Progenitor cell of endocrine pancreas (in vitro differentiated cells): ENCODE measurements at regions not wholly inside any gene's neighbourhood (a gene's known extent, or its start where the extent isn't known, plus 50 kb on each side); places are given as distances from the start of the nearest gene placed in this dataset.

ENCODE experiments used
- DNase-seq: peaks from one replicate; pipeline ENCODE4 v3.0.0; 2021; ENCODE audit warnings: low spot score; ENCODE audit not compliant: unreplicated experiment
- H3K27ac Mint-ChIP-seq: 2 replicates; pipeline ENCODE4 v1.8.0; 2021; ENCODE audit warnings: mild to moderate bottlenecking, moderate library complexity, mixed read lengths
- H3K27me3 Mint-ChIP-seq: 2 replicates; pipeline ENCODE4 v1.8.0; 2021; ENCODE audit warnings: mixed read lengths
- H3K36me3 Mint-ChIP-seq: 2 replicates; pipeline ENCODE4 v1.8.0; 2022; ENCODE audit warnings: mixed read lengths; ENCODE audit not compliant: insufficient read depth
- H3K4me1 Mint-ChIP-seq: 2 replicates; pipeline ENCODE4 v1.8.0; 2021; ENCODE audit warnings: low read depth, mixed read lengths
- H3K4me3 Mint-ChIP-seq: 2 replicates; pipeline ENCODE4 v1.8.0; 2021; ENCODE audit warnings: low read depth, mild to moderate bottlenecking, moderate library complexity, mixed read lengths
- H3K9me3 Mint-ChIP-seq: 2 replicates; pipeline ENCODE4 v1.8.0; 2021; ENCODE audit warnings: low read depth, mixed read lengths
- TF ChIP-seq, protein P1 (sequence below): fragments of 200-600 bp; sonication (generic); IDR thresholded peaks from one replicate; pipeline ENCODE4 v1.5.0; 2021; ENCODE audit warnings: antibody characterized with exemption, mild to moderate bottlenecking; ENCODE audit not compliant: unreplicated experiment

DNA sequence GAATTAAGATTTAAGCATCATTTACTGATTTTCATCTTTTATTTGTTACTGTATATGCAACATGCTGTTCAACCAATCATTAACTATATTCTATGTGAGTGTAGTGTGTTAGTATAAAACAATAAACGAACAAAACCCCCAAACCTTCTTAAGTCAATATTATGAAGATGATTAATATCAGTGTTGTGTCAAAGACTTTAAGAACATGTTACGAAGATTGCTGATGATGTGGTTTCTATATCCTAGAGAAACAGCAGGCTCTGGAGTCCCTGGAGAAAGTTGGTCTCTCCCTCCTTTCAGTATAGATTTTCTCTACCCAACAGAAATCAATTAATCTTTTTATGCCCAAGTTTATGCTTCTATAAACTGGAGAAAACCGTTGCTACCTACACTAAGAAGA is 393.8 kb upstream of the HSF2 start:
- Mint-ChIP-seq H3K4me3 (no peak overlapping the region), H3K27me3 (peaks cover 5% of the 10 kb centered on the region), H3K27ac (no peak overlapping the region), H3K4me1 (peaks cover 7% of the 10 kb centered on the region), H3K36me3 (no peaks in the 10 kb centered on the region), H3K9me3 (no peaks in the 10 kb centered on the region)
- no peak for DNase-seq
- TF ChIP-seq, protein P1, sequence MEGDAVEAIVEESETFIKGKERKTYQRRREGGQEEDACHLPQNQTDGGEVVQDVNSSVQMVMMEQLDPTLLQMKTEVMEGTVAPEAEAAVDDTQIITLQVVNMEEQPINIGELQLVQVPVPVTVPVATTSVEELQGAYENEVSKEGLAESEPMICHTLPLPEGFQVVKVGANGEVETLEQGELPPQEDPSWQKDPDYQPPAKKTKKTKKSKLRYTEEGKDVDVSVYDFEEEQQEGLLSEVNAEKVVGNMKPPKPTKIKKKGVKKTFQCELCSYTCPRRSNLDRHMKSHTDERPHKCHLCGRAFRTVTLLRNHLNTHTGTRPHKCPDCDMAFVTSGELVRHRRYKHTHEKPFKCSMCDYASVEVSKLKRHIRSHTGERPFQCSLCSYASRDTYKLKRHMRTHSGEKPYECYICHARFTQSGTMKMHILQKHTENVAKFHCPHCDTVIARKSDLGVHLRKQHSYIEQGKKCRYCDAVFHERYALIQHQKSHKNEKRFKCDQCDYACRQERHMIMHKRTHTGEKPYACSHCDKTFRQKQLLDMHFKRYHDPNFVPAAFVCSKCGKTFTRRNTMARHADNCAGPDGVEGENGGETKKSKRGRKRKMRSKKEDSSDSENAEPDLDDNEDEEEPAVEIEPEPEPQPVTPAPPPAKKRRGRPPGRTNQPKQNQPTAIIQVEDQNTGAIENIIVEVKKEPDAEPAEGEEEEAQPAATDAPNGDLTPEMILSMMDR: no peak

DNA sequence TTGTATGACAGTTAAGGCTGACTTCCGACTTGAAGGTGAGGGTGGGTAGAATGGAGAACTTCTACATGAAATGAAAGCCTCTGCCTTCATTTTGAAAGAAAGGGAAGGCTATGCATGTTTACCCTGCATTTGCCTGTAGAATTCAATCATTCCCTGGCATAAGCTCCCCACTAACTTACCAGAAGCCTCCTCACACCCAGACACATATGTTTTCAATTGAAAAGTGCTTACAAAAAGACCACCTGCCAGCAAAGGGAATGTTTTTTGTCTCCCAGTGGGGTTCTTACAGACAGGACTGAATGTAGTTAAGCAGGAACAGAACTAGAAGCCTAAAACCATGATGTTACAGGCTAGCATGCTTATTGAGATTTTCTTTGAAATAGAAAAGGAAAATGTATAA is 392.1 kb upstream of the HSF2 start:
- Mint-ChIP-seq H3K9me3 (no peaks in the 10 kb centered on the region), H3K4me3 (no peak overlapping the region), H3K27me3 (peaks cover 5% of the 10 kb centered on the region), H3K27ac (no peak overlapping the region), H3K36me3 (no peaks in the 10 kb centered on the region), H3K4me1 (peaks cover 7% of the 10 kb centered on the region)
- TF ChIP-seq, protein P1: no peak
- DNase-seq: no peak

DNA sequence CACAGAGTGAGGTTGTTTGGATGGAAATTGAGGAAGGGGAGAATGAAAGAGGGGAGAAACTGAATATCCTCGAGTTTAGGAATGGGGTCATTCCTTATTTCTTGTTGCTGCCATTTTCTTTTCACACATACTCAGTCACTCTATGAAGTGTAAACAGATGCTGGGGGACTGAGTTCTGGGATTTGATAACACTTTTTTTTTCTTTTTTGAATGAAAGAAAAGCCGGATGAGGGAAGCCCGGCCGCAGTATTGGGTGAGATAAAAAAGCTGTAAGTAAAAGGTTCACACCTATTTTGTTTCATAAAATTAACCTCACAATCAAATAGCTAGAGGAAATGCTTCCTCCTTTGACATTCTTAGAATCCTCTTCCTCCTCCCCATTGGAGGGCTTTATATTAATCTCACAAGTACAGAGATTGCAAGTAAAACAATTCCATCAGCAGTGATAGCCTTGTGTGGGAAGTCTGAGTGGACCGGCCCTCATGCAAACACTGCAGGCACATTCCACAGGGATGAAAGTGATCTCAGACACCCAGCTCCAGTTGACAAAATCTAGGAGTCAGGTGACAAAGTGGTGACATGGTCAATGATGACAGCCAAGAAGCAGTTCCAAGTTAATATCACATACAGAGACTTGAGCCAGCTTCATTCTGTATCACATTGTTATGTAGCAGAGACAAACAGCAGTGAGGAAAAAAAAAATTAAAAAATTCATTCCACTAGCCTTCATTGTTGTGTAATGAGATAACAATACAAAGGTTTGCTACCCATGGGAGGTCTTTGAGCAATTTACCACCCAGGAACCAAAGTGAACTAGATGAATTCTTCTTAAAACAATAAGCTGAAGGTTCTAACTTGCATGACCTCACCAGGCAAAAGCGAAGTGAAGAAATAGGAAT is 391.1 kb upstream of the HSF2 start:
- peaks cover 5% of the 10 kb centered on the region for H3K27me3 Mint-ChIP-seq
- no peak for DNase-seq
- H3K27ac Mint-ChIP-seq: no peak overlapping the region
- H3K4me1 Mint-ChIP-seq: peaks cover 7% of the 10 kb centered on the region
- TF ChIP-seq, protein P1: no peak
- H3K36me3 Mint-ChIP-seq: no peaks in the 10 kb centered on the region
- no peak overlapping the region for H3K4me3 Mint-ChIP-seq
- no peaks in the 10 kb centered on the region for H3K9me3 Mint-ChIP-seq

DNA sequence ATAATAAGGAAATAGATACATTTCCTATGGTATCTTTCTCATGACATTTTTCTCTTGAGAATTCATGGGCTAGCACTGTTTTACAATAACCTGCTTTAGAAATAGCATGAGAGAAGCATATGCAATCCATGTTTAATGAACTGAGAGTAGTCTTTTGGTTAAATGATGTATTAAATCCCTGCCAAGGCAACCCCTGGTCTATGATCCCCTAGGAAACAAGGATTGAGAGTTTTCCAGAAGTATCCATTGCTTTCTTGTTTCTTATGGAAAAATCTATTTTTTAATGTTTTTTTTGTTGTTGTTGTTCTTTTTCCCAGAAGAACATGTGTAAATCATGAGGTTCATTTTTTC is 390.5 kb upstream of the HSF2 start:
- H3K27ac Mint-ChIP-seq: no peak overlapping the region
- H3K27me3 Mint-ChIP-seq: peaks cover 5% of the 10 kb centered on the region
- H3K36me3 Mint-ChIP-seq: no peaks in the 10 kb centered on the region
- peaks cover 7% of the 10 kb centered on the region for H3K4me1 Mint-ChIP-seq
- no peaks in the 10 kb centered on the region for H3K9me3 Mint-ChIP-seq
- TF ChIP-seq, protein P1: no peak
- DNase-seq: no peak
- H3K4me3 Mint-ChIP-seq: no peak overlapping the region

DNA sequence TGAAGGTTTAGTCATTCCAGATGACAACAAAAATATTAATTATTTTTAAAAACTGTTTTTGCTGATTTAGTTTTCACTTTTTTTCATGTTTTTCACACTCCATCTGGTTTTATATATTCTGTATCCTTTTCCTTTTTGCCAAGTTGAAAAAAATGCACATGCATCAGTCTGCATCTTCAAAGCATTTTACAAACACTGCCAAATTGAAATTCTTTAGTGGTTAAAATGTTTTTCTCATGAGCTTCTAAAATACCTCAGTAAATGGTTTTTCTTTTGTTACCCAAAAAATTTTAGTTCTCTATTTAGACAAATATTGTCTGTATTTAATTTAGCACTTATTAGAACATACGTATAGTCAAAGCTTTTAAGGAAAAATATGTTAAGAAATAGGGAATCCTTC is 386.9 kb upstream of the HSF2 start:
- peaks cover 2% of the 10 kb centered on the region for H3K27me3 Mint-ChIP-seq

More for the DNA sequence above, 386.9 kb upstream of the HSF2 start:
- Mint-ChIP-seq H3K9me3 (no peaks in the 10 kb centered on the region), H3K36me3 (no peaks in the 10 kb centered on the region), H3K27ac (no peak overlapping the region), H3K4me3 (no peak overlapping the region), H3K4me1 (peaks cover 4% of the 10 kb centered on the region)
- TF ChIP-seq, protein P1: no peak
- no peak for DNase-seq
